SU-DHL-6 (cell line): ENCODE measurements at regions not wholly inside any gene's neighbourhood (a gene's known extent, or its start where the extent isn't known, plus 50 kb on each side); places are given as distances from the start of the nearest gene placed in this dataset.

ENCODE experiments used
- H2AFZ ChIP-seq: fragments of 200-600 bp; sonication (generic); 2 replicates; pipeline ENCODE4 v1.6.1; 2014; ENCODE audit warnings: low read depth, mild to moderate bottlenecking, moderate library complexity, mixed read lengths, antibody characterized with exemption, low read length; ENCODE audit not compliant: severe bottlenecking
- H3F3A ChIP-seq: fragments of 200-600 bp; shearing (Covaris generic); 2 replicates; pipeline ENCODE4 v1.6.0; 2016; ENCODE audit warnings: antibody characterized with exemption, mild to moderate bottlenecking; ENCODE audit not compliant: insufficient read depth
- H3K27ac ChIP-seq: fragments of 200-600 bp; sonication (generic); 2 replicates; pipeline ENCODE4 v1.5.1; 2016; ENCODE audit warnings: low read depth, mild to moderate bottlenecking, low read length, moderate library complexity, mixed read lengths
- H3K27me3 ChIP-seq: fragments of 200-600 bp; sonication (generic), shearing (Covaris generic); 2 replicates; pipeline ENCODE4 v1.6.0; 2014; ENCODE audit warnings: mild to moderate bottlenecking, low read length
- H3K36me3 ChIP-seq: fragments of 200-600 bp; sonication (generic); 2 replicates; pipeline ENCODE4 v1.6.1; 2014; ENCODE audit warnings: mild to moderate bottlenecking, low read length, mixed read lengths
- H3K4me2 ChIP-seq: fragments of 300-600, 200-600 bp; shearing (Covaris generic), sonication (generic); 2 replicates; pipeline ENCODE4 v1.6.0; 2014; ENCODE audit warnings: low read length, low read depth, mild to moderate bottlenecking; ENCODE audit not compliant: poor library complexity, severe bottlenecking
- H3K4me3 ChIP-seq: fragments of 200-600 bp; sonication (generic); 2 replicates; pipeline ENCODE4 v1.5.1; 2014; ENCODE audit warnings: antibody characterized with exemption, low read length, mild to moderate bottlenecking, mixed read lengths; ENCODE audit not compliant: insufficient read depth, poor library complexity, severe bottlenecking
- H3K79me2 ChIP-seq: fragments of 200-600 bp; sonication (generic); 2 replicates; pipeline ENCODE4 v1.6.1; 2014; ENCODE audit warnings: mild to moderate bottlenecking, low read length, moderate library complexity; ENCODE audit not compliant: insufficient read depth
- H3K9ac ChIP-seq: fragments of 200-600 bp; sonication (generic); 2 replicates; pipeline ENCODE4 v1.7.0; 2014; ENCODE audit warnings: mild to moderate bottlenecking, low read length
- H3K9me2 ChIP-seq: fragments of 200-600 bp; sonication (generic); replicated peaks from 2 replicates; pipeline ENCODE4 v1.6.1; 2014; ENCODE audit warnings: low read length; ENCODE audit not compliant: insufficient read depth
- H3K9me3 ChIP-seq: fragments of 200-600 bp; sonication (generic); 2 replicates; pipeline ENCODE4 v1.6.1; 2014; ENCODE audit warnings: low read length, mixed read lengths; ENCODE audit not compliant: insufficient read depth
- H4K20me1 ChIP-seq: fragments of 200-600 bp; sonication (generic); 2 replicates; pipeline ENCODE4 v1.6.1; 2014; ENCODE audit warnings: low read depth, mild to moderate bottlenecking, antibody characterized with exemption, low read length, moderate library complexity, mixed read lengths
- EZH2phosphoT487 ChIP-seq: fragments of 200-600 bp; sonication (generic), shearing (Covaris generic); conservative IDR thresholded peaks from 2 replicates; pipeline ENCODE4 v1.6.1; 2018; ENCODE audit warnings: mild to moderate bottlenecking, antibody characterized with exemption, low read length, moderate library complexity, mixed read lengths
- TF ChIP-seq, protein P1 (sequence below): fragments of 200-600 bp; sonication (generic); IDR thresholded peaks from one replicate; pipeline ENCODE4 v1.5.1; 2017; ENCODE audit warnings: antibody characterized with exemption, mild to moderate bottlenecking, low read length, moderate library complexity; ENCODE audit not compliant: insufficient read depth, poor library complexity, severe bottlenecking

DNA sequence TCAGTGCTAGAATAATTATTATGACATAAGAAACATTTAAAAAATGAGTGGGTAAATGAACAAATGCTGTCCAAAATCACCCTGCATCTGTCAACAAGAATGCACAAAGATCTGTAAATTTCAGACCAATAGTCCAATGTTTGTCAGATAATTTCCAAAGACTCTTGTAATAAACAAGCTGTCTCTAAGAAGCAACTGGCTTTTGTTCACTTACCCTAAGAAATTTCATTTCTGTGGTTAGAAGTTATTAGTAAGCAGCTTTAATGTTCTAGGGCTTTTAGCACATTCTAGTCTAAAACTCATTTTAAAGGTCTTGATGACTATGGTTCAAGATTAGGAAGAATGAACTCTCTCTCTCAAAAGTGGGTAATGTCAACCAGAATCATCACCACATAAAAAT is 560.3 kb upstream of the SMIM31 start:
- Histone ChIP-seq H2AFZ (no peak overlapping the region), H3F3A (no peaks in the 10 kb centered on the region), H3K4me2 (no peak overlapping the region), H3K9ac (no peak overlapping the region), H3K36me3 (no peaks in the 10 kb centered on the region), H4K20me1 (no peaks in the 10 kb centered on the region), H3K27ac (no peak overlapping the region), H3K79me2 (no peaks in the 10 kb centered on the region), H3K9me2 (no peaks in the 10 kb centered on the region), H3K9me3 (no peaks in the 10 kb centered on the region), H3K27me3 (no peaks in the 10 kb centered on the region; the same call in 1 of the 2 replicates), H3K4me3 (no peak overlapping the region)
- TF ChIP-seq, protein P1, sequence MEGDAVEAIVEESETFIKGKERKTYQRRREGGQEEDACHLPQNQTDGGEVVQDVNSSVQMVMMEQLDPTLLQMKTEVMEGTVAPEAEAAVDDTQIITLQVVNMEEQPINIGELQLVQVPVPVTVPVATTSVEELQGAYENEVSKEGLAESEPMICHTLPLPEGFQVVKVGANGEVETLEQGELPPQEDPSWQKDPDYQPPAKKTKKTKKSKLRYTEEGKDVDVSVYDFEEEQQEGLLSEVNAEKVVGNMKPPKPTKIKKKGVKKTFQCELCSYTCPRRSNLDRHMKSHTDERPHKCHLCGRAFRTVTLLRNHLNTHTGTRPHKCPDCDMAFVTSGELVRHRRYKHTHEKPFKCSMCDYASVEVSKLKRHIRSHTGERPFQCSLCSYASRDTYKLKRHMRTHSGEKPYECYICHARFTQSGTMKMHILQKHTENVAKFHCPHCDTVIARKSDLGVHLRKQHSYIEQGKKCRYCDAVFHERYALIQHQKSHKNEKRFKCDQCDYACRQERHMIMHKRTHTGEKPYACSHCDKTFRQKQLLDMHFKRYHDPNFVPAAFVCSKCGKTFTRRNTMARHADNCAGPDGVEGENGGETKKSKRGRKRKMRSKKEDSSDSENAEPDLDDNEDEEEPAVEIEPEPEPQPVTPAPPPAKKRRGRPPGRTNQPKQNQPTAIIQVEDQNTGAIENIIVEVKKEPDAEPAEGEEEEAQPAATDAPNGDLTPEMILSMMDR = no peak
- no peak for TF ChIP-seq EZH2phosphoT487

DNA sequence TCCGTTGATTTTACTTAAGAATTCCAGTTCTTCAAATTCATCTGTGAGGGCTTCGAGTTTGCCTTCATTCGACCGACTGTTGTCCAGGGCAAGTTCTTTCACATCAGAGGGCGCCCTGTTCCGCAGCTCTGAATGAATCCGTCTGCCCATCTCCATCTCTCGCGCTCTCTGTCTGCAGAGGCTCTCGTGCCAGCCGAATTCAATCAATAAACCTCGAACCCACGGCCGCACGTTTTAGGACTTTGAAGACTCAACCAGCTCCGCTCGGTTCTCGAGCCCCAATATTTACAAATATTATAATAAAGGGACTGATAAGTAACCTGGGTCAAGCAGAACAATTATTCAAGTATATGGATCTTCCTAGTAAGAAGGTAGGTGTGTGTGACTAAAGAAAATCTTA is 556.4 kb upstream of the SMIM31 start:
- H2AFZ ChIP-seq = no peak overlapping the region
- H3K4me2 ChIP-seq = no peak overlapping the region
- H3F3A ChIP-seq = no peaks in the 10 kb centered on the region
- H3K79me2 ChIP-seq = no peaks in the 10 kb centered on the region
- H3K4me3 ChIP-seq = no peak overlapping the region
- no peak overlapping the region for H3K27ac ChIP-seq
- H3K9me3 ChIP-seq = no peaks in the 10 kb centered on the region
- H3K9me2 ChIP-seq = no peaks in the 10 kb centered on the region
- no peaks in the 10 kb centered on the region for H3K36me3 ChIP-seq
- no peak overlapping the region for H3K9ac ChIP-seq
- TF ChIP-seq EZH2phosphoT487 = no peak
- TF ChIP-seq, protein P1 = no peak
- H4K20me1 ChIP-seq = no peaks in the 10 kb centered on the region
- H3K27me3 ChIP-seq = no peaks in the 10 kb centered on the region; the same call in 1 of the 2 replicates

DNA sequence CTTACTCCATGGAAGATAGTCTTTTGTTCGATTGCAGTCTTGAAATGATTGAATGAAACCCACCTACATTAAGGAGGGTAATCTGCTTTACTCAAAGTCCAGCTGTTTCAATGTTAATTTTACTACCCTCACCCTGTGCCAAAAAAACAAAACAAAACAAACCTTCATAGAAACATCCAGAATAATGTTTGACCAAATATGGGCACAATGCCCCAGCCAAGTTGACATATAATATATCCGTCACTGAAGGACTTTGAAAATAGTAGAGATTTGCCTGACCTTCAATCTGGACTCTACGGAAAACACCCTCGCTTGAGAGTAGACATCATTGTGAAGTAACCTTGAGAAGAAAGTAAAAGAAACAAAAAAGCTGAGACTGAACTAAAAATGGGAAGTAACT is 550.5 kb upstream of the SMIM31 start:
- Histone ChIP-seq H3K9me3 (no peaks in the 10 kb centered on the region), H3K9ac (no peak overlapping the region), H4K20me1 (no peaks in the 10 kb centered on the region), H3K27me3 (no peaks in the 10 kb centered on the region), H3F3A (no peaks in the 10 kb centered on the region), H3K79me2 (no peaks in the 10 kb centered on the region), H3K9me2 (no peaks in the 10 kb centered on the region), H3K36me3 (no peaks in the 10 kb centered on the region), H2AFZ (no peak overlapping the region), H3K27ac (no peak overlapping the region), H3K4me2 (no peak overlapping the region), H3K4me3 (no peak overlapping the region)
- TF ChIP-seq EZH2phosphoT487 = no peak
- TF ChIP-seq, protein P1 = no peak
